ENCODE measurements at regions not wholly inside any gene's neighbourhood (a gene's known extent, or its start where the extent isn't known, plus 50 kb on each side); places are given as distances from the start of the nearest gene placed in this dataset.

DNA sequence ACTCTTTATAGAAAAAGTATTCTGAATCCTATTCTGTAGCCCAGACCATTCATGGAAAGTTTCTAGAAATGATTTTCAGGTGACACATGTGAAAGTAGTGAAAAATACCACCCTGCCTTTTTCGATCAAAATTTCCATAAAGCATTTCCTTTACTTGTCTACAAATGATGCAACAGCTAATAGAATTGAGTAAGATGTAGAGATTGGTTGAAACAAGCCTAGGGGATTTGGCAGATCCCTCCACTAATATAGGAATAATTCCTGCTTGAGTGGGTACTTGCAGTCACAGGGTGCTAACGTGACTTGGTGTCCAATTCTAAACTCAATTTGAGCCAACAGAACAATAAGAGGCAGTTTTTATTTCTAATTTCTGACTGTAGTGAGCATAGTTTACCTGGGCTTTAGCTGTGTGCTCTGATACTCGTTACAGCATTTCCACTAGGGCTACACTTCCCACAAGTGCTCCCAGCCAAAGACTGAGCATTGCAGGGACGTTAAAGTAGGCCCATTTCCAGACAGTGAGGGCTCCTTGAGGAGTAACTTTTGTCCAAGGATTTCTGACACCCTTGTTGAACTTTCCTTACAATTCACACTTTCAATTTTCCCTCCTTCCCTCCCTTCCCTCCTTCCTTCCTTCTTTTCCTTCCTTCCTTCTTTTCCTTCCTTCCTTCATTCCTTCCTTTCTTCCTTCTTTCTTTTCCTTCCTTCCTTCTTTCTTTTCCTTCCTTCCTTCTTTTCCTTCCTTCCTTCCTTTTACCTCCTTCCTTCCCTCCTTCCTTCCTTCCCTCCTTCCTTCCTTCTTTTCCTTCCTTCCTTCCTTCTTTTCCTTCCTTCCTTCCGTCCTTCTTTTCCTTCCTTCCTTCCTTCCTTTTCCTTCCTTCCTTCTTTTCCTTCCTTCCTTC lies 53.9 kb upstream of the TP63 start:
- no peaks in the 10 kb centered on the region for H3K4me1 ChIP-seq
- no peak overlapping the region for H3K4me3 ChIP-seq (ENCODE audit: low read depth, low read length)
- no peaks in the 10 kb centered on the region for H3K27me3 ChIP-seq
- H3K9me3 ChIP-seq: no peaks in the 10 kb centered on the region
- DNase-seq: no peak
- TF ChIP-seq, protein P1, sequence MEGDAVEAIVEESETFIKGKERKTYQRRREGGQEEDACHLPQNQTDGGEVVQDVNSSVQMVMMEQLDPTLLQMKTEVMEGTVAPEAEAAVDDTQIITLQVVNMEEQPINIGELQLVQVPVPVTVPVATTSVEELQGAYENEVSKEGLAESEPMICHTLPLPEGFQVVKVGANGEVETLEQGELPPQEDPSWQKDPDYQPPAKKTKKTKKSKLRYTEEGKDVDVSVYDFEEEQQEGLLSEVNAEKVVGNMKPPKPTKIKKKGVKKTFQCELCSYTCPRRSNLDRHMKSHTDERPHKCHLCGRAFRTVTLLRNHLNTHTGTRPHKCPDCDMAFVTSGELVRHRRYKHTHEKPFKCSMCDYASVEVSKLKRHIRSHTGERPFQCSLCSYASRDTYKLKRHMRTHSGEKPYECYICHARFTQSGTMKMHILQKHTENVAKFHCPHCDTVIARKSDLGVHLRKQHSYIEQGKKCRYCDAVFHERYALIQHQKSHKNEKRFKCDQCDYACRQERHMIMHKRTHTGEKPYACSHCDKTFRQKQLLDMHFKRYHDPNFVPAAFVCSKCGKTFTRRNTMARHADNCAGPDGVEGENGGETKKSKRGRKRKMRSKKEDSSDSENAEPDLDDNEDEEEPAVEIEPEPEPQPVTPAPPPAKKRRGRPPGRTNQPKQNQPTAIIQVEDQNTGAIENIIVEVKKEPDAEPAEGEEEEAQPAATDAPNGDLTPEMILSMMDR (IDR thresholded peaks at IDR 0.05; ENCODE audit: low read depth, low read length): no peak
- no peaks in the 10 kb centered on the region for H3K36me3 ChIP-seq

DNA sequence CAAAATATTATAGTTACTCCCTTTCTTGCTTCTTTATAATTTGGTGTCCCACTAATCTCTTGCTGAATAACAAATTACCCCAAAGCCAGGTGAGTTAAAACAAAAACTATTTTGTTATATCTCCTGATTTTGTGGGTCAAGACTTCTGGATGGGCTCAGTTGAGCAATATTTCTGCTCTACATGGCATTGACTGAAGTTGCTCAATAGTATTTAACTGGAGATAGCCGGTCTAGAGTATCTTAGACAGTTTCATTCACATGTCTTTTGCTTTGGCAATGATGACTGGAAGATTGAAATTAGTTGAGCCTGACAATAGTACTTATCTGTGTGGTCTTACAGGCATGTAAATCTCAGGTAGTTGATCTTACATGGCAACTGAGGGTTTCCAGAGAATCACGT lies 51.0 kb upstream of the TP63 start:
- TF ChIP-seq, protein P1 (IDR thresholded peaks at IDR 0.05; ENCODE audit: low read depth, low read length): no peak

More for the DNA sequence above, 51.0 kb upstream of the TP63 start:
- Histone ChIP-seq H3K4me3 (ENCODE audit: low read depth, low read length) (no peak overlapping the region), H3K27me3 (no peaks in the 10 kb centered on the region), H3K4me1 (no peaks in the 10 kb centered on the region), H3K9me3 (no peaks in the 10 kb centered on the region), H3K36me3 (no peaks in the 10 kb centered on the region)
- DNase-seq: no peak

All from BE2C (cell line).